ENCODE measurements at regions not wholly inside any gene's neighbourhood (a gene's known extent, or its start where the extent isn't known, plus 50 kb on each side); places are given as distances from the start of the nearest gene placed in this dataset.

DNA sequence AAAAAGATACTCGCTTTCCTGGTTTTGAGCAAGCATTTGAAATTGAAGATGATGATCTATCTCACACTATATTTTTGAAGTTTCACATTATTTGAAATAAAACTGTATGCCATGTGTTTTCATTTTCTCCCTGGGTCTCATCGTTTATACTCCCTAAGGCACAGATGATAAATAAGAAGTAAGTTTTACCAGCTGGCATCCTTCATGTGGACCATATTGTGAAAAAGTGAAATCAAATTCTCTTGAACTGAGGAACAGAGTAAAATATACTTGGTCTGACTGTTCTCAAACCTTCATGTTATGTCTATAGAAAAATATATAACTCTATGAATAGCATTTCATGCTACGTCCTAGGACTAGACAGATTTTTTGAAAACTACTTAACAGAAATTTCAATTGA lies 1600.9 kb upstream of the C9orf72 start (continued):
- no peak for TF ChIP-seq GABPA (IDR thresholded peaks at IDR 0.05; ENCODE audit: borderline replicate concordance, insufficient read depth, low read length)
- no peak for TF ChIP-seq CEBPB (IDR thresholded peaks at IDR 0.05; ENCODE audit: low read depth, low read length)
- no peak for TF ChIP-seq ASH2L (IDR thresholded peaks at IDR 0.05; ENCODE audit: low read length)
- TF ChIP-seq PHF8 (conservative IDR thresholded peaks at IDR 0.05; ENCODE audit: low read depth, low read length): no peak
- TF ChIP-seq CHD2 (IDR thresholded peaks at IDR 0.05; ENCODE audit: low read length): no peak
- no peak for TF ChIP-seq KDM4A (IDR thresholded peaks at IDR 0.05; ENCODE audit: low read depth, low read length, severe bottlenecking)
- TF ChIP-seq ATF3 (IDR thresholded peaks at IDR 0.05; ENCODE audit: insufficient read depth, low read depth, low read length): no peak
- TF ChIP-seq CBX8 (IDR thresholded peaks at IDR 0.05; ENCODE audit: borderline replicate concordance, low read depth, low read length): no peak
